OCI-LY1 (cell line): ENCODE measurements at regions not wholly inside any gene's neighbourhood (a gene's known extent, or its start where the extent isn't known, plus 50 kb on each side); places are given as distances from the start of the nearest gene placed in this dataset.
"Not testable (repeated sequence)": the region's sequence is repeated elsewhere in the genome, so short reads cannot be mapped to it uniquely, and the experiment has no call there.

Experiments
- H2AFZ ChIP-seq: fragments of 200-600 bp; sonication (generic), shearing (Covaris generic); 2 replicates; pipeline ENCODE4 v1.6.0; 2014; ENCODE audit warnings: antibody characterized with exemption, mild to moderate bottlenecking, low read length
- H3F3A ChIP-seq: fragments of 200-600 bp; sonication (generic), shearing (Covaris generic); 2 replicates; pipeline ENCODE4 v1.6.0; 2014; ENCODE audit warnings: mild to moderate bottlenecking, antibody characterized with exemption, low read length, moderate library complexity; ENCODE audit not compliant: insufficient read depth
- H3K27ac ChIP-seq: fragments of 200-600 bp; sonication (generic); 2 replicates; pipeline ENCODE4 v1.5.1; 2014; ENCODE audit warnings: low read length, mixed run types, mild to moderate bottlenecking, low read depth; ENCODE audit not compliant: poor library complexity, severe bottlenecking
- H3K27me3 ChIP-seq: fragments of 200-600 bp; sonication (generic); 2 replicates; pipeline ENCODE4 v1.6.0; 2014; ENCODE audit warnings: antibody characterized with exemption, mild to moderate bottlenecking, low read length, moderate library complexity; ENCODE audit not compliant: insufficient read depth
- H3K36me3 ChIP-seq: fragments of 200-600 bp; sonication (generic); 2 replicates; pipeline ENCODE4 v1.6.1; 2014; ENCODE audit warnings: mild to moderate bottlenecking, antibody characterized with exemption, low read length, moderate library complexity, mixed read lengths; ENCODE audit not compliant: insufficient read depth
- H3K4me1 ChIP-seq: fragments of 200-600 bp; sonication (generic); 2 replicates; pipeline ENCODE4 v1.5.1; 2014; ENCODE audit warnings: mild to moderate bottlenecking, low read length, moderate library complexity; ENCODE audit not compliant: insufficient read depth, severe bottlenecking
- H3K4me2 ChIP-seq: fragments of 200-600 bp; sonication (generic), shearing (Covaris generic); 2 replicates; pipeline ENCODE4 v1.6.1; 2014; ENCODE audit warnings: low read length
- H3K4me3 ChIP-seq: fragments of 200-600 bp; sonication (generic); 2 replicates; pipeline ENCODE4 v1.5.1; 2014; ENCODE audit warnings: low read length, low read depth, mild to moderate bottlenecking, mixed read lengths; ENCODE audit not compliant: poor library complexity, severe bottlenecking
- H3K79me2 ChIP-seq: fragments of 200-600 bp; shearing (Covaris generic); 2 replicates; pipeline ENCODE4 v1.6.1; 2016; ENCODE audit warnings: mixed run types, low read length, mixed read lengths; ENCODE audit not compliant: insufficient read depth
- H3K9ac ChIP-seq: fragments of 200-600 bp; sonication (generic), shearing (Covaris generic); 2 replicates; pipeline ENCODE4 v1.6.1; 2014; ENCODE audit warnings: mild to moderate bottlenecking, low read length, mixed read lengths
- H3K9me2 ChIP-seq: fragments of 200-600 bp; sonication (generic), shearing (Covaris generic); 2 replicates; pipeline ENCODE4 v1.6.1; 2014; ENCODE audit warnings: low read depth, mild to moderate bottlenecking, low read length, mixed read lengths
- H3K9me3 ChIP-seq: fragments of 200-600 bp; shearing (Covaris generic); 2 replicates; pipeline ENCODE4 v1.6.1; 2014; ENCODE audit warnings: low read length, mixed read lengths
- H4K20me1 ChIP-seq: fragments of 200-600 bp; sonication (generic), shearing (Covaris generic); 2 replicates; pipeline ENCODE4 v1.6.0; 2016; ENCODE audit warnings: mild to moderate bottlenecking, low read length; ENCODE audit not compliant: insufficient read depth
- CTCF ChIP-seq: fragments of 200-600 bp; sonication (generic), shearing (Covaris generic); IDR thresholded peaks from 2 replicates; pipeline ENCODE4 v1.5.1; 2017; ENCODE audit warnings: mild to moderate bottlenecking, antibody characterized with exemption, low read length, moderate library complexity, mixed read lengths
- EZH2 ChIP-seq: fragments of 200-600 bp; sonication (generic), shearing (Covaris generic); IDR thresholded peaks from 2 replicates; pipeline ENCODE4 v1.8.0; 2017; ENCODE audit warnings: borderline replicate concordance, mixed run types, mild to moderate bottlenecking, antibody characterized with exemption, low read length, moderate library complexity, mixed read lengths

- Histone ChIP-seq H3K9me3 (no peaks in the 10 kb centered on the region), H3K27ac (no peak overlapping the region), H3F3A (no peaks in the 10 kb centered on the region), H4K20me1 (no peaks in the 10 kb centered on the region), H3K4me3 (no peak overlapping the region), H3K4me2 (no peak overlapping the region), H3K79me2 (no peaks in the 10 kb centered on the region), H2AFZ (no peak overlapping the region), H3K36me3 (no peaks in the 10 kb centered on the region), H3K4me1 (no peaks in the 10 kb centered on the region), H3K9ac (no peak overlapping the region), H3K27me3 (0 out of 2 replicates have a peak, but pooled peaks cover 3% of the 10 kb centered on the region), H3K9me2 (no peaks in the 10 kb centered on the region)
- no peak for TF ChIP-seq EZH2
- no peak for TF ChIP-seq CTCF
Observed at GRCh38 chr1:201640624-201641023, 101.7 kb downstream of the NAV1 start.

DNA sequence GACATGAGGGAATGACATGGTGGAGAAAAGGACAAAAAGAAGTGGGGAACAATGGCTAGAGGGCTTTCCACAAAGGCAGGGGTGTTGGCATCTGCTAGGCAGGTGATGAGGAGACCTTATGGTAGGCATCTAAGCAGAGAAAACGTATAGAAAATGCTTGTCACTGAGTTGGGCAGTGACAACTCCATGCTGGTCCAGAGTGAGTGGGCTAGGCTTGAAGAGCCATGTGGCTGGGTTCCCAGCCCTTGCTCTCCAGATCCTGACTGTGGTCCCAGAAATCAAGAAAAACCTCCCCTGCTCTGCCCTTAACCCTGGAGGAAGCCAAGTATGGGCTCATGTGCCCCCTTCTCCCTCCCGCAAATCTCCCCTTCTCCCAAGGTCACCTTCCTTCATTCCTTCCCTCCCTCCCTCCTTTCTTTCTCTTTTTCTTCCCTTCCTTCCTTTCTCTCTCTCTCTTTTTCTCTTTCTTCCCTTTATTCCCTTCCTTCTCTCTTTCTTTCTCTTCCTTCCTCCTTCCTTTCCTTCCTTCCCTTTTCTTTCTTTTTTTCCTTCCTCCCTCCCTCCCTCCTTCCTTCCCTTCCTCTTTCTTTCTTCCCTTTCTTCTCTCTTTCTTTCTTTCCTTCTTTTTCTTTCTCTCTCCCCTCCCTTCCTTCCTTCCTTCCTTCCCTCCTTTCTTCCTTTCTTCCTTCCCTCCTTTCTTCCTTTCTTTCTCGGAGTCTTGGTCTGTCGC is 102.8 kb downstream of the NAV1 start:
- no peaks in the 10 kb centered on the region for H3K9me3 ChIP-seq

GRCh38 chr1:201643835-201644104 is 104.8 kb downstream of the NAV1 start:
- Histone ChIP-seq H3K9me3 (no peaks in the 10 kb centered on the region), H3K27ac (no peak overlapping the region), H3K27me3 (no peaks in the 10 kb centered on the region), H3K9me2 (no peaks in the 10 kb centered on the region), H3K9ac (no peak overlapping the region), H3K36me3 (no peaks in the 10 kb centered on the region), H3K4me3 (no peak overlapping the region), H3F3A (no peaks in the 10 kb centered on the region), H2AFZ (no peak overlapping the region), H3K4me1 (no peaks in the 10 kb centered on the region), H3K79me2 (no peaks in the 10 kb centered on the region), H3K4me2 (no peak overlapping the region), H4K20me1 (no peaks in the 10 kb centered on the region)
- TF ChIP-seq EZH2 = no peak
- TF ChIP-seq CTCF = no peak

More for the DNA sequence above, 102.8 kb downstream of the NAV1 start:
- Histone ChIP-seq H4K20me1 (no peaks in the 10 kb centered on the region), H3K9ac (no peak overlapping the region), H3F3A (no peaks in the 10 kb centered on the region), H3K4me3 (no peak overlapping the region), H3K9me2 (no peaks in the 10 kb centered on the region), H3K36me3 (no peaks in the 10 kb centered on the region), H3K4me1 (no peaks in the 10 kb centered on the region), H3K79me2 (no peaks in the 10 kb centered on the region), H3K27ac (no peak overlapping the region), H3K4me2 (no peak overlapping the region), H3K27me3 (0 out of 2 replicates have a peak, but pooled peaks cover 3% of the 10 kb centered on the region), H2AFZ (no peak overlapping the region)
- TF ChIP-seq EZH2 = no peak

- H3K36me3 ChIP-seq = no peaks in the 10 kb centered on the region
- H3F3A ChIP-seq = no peaks in the 10 kb centered on the region
- TF ChIP-seq EZH2 = no peak
- no peak for TF ChIP-seq CTCF
- no peak overlapping the region for H3K4me2 ChIP-seq
- no peaks in the 10 kb centered on the region for H3K9me2 ChIP-seq
- H3K27me3 ChIP-seq = no peaks in the 10 kb centered on the region
- no peaks in the 10 kb centered on the region for H4K20me1 ChIP-seq
- no peak overlapping the region for H3K9ac ChIP-seq
- H3K9me3 ChIP-seq = no peaks in the 10 kb centered on the region
- H3K79me2 ChIP-seq = no peaks in the 10 kb centered on the region
- H3K27ac ChIP-seq = no peak overlapping the region
- H3K4me1 ChIP-seq = no peaks in the 10 kb centered on the region
- H2AFZ ChIP-seq = no peak overlapping the region
- no peak overlapping the region for H3K4me3 ChIP-seq
Observed at GRCh38 chr1:201644197-201644596, 105.3 kb downstream of the NAV1 start.

GRCh38 chr1:201645000-201645399 is 106.1 kb downstream of the NAV1 start:
- not testable (repeated sequence) for H3K4me1 ChIP-seq, H3K4me3 ChIP-seq, H3K36me3 ChIP-seq, H3K27me3 ChIP-seq, H3K9me3 ChIP-seq, H3K9ac ChIP-seq, H3K9me2 ChIP-seq, H3F3A ChIP-seq, H3K27ac ChIP-seq, H3K4me2 ChIP-seq, H4K20me1 ChIP-seq, H2AFZ ChIP-seq, H3K79me2 ChIP-seq
